IPS-20b (cell line): ENCODE measurements at regions not wholly inside any gene's neighbourhood (a gene's known extent, or its start where the extent isn't known, plus 50 kb on each side); places are given as distances from the start of the nearest gene placed in this dataset.

ENCODE experiments used
- H3K27ac ChIP-seq: one replicate; pipeline ENCODE4 v1.5.1; 2013; ENCODE audit warnings: low read length
- H3K27me3 ChIP-seq: 2 replicates; pipeline ENCODE4 v1.6.1; 2013; ENCODE audit warnings: mild to moderate bottlenecking, low read length, inconsistent platforms; ENCODE audit not compliant: insufficient read depth
- H3K36me3 ChIP-seq: 2 replicates; pipeline ENCODE4 v1.6.1; 2013; ENCODE audit warnings: low read depth, mild to moderate bottlenecking, inconsistent platforms, low read length, moderate library complexity; ENCODE audit not compliant: insufficient read depth
- H3K4me1 ChIP-seq: 2 replicates; pipeline ENCODE4 v1.6.1; 2013; ENCODE audit warnings: mild to moderate bottlenecking, control low read depth, inconsistent platforms, low read length, moderate library complexity; ENCODE audit not compliant: insufficient read depth
- H3K4me3 ChIP-seq: 2 replicates; pipeline ENCODE4 v1.5.1; 2013; ENCODE audit warnings: mild to moderate bottlenecking, low read length, inconsistent platforms
- H3K9ac ChIP-seq: 2 replicates; pipeline ENCODE4 v1.6.1; 2013; ENCODE audit warnings: low read depth, mild to moderate bottlenecking, inconsistent platforms, low read length, moderate library complexity
- H3K9me3 ChIP-seq: 2 replicates; pipeline ENCODE4 v1.6.1; 2013; ENCODE audit warnings: mild to moderate bottlenecking, low read depth, low read length, inconsistent platforms; ENCODE audit not compliant: insufficient read depth

GRCh38 chr10:123582084-123582989, 83.8 kb upstream of the GPR26 start:
- no peaks in the 10 kb centered on the region for H3K36me3 ChIP-seq
- H3K27ac ChIP-seq: no peak overlapping the region
- peaks cover 11% of the 10 kb centered on the region for H3K27me3 ChIP-seq
- H3K4me3 ChIP-seq: no peak overlapping the region
- peaks cover 10% of the 10 kb centered on the region; the same call in 1 of the 2 replicates for H3K4me1 ChIP-seq
- H3K9ac ChIP-seq: no peak overlapping the region
- no peaks in the 10 kb centered on the region for H3K9me3 ChIP-seq

DNA sequence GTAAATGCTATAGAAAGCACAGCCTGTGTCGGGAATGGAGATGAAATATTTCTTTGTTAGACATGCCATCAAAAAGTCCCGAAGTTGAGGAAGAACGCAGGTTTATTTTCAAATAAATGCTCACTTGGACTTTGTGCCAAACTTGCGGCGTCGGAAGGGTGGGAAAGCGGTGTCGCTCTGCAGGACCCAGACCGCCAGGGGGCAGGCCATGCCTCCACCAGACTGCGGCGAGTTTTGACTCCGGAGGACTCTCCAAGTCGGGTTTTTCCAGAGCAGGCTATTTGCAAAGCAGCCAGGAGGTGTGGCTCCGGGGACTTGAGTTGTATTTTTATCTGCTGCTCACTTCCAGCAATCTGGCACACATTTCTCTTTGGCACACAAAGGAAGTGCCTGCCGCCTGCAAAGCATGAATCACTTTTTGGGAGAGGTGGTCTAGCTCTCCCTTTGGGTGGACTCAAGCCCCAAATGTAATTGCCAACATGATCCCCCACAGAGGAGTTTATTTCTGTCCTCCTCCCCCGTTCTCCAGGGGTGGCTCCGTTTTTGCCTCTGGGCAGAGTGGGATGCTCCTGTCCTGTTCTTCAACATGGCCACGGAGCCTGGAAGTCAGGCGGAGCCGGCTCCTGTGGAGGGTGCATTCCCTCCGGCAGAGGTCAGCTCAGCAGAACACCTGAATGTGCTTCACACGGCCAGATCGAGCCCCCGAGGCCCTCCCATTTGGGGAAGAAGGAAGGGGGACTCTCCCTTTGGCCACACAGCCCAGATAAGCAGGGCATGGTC, 82.3 kb upstream of the GPR26 start:
- no peaks in the 10 kb centered on the region for H3K9me3 ChIP-seq
- no peak overlapping the region for H3K4me3 ChIP-seq
- H3K9ac ChIP-seq: peak overlapping the region; percentile 46; the same call in 1 of the 2 replicates
- no peak overlapping the region for H3K27ac ChIP-seq
- peaks cover 10% of the 10 kb centered on the region; the same call in 1 of the 2 replicates for H3K4me1 ChIP-seq
- H3K36me3 ChIP-seq: no peaks in the 10 kb centered on the region
- H3K27me3 ChIP-seq: peaks cover 11% of the 10 kb centered on the region

- H3K36me3 ChIP-seq: no peaks in the 10 kb centered on the region
- no peaks in the 10 kb centered on the region for H3K9me3 ChIP-seq
- peaks cover 11% of the 10 kb centered on the region for H3K27me3 ChIP-seq
- no peak overlapping the region for H3K4me3 ChIP-seq
- peaks cover 10% of the 10 kb centered on the region; the same call in 1 of the 2 replicates for H3K4me1 ChIP-seq
- H3K27ac ChIP-seq: no peak overlapping the region
- H3K9ac ChIP-seq: peak overlapping the region; percentile 46; the same call in 1 of the 2 replicates
Measured at GRCh38 chr10:123584419-123584775, 81.8 kb upstream of the GPR26 start.

GRCh38 chr10:123585477-123586445, 80.4 kb upstream of the GPR26 start:
- Histone ChIP-seq H3K27ac (no peak overlapping the region), H3K4me3 (no peak overlapping the region), H3K9me3 (no peaks in the 10 kb centered on the region), H3K36me3 (no peaks in the 10 kb centered on the region), H3K4me1 (peaks cover 10% of the 10 kb centered on the region; the same call in 1 of the 2 replicates), H3K9ac (no peak overlapping the region), H3K27me3 (peaks cover 11% of the 10 kb centered on the region)

- H3K27ac ChIP-seq: no peak overlapping the region
- peaks cover 10% of the 10 kb centered on the region; the same call in 1 of the 2 replicates for H3K4me1 ChIP-seq
- no peak overlapping the region for H3K4me3 ChIP-seq
- no peaks in the 10 kb centered on the region for H3K36me3 ChIP-seq
- no peak overlapping the region for H3K9ac ChIP-seq
- H3K27me3 ChIP-seq: peaks cover 11% of the 10 kb centered on the region
- H3K9me3 ChIP-seq: no peaks in the 10 kb centered on the region
Measured at GRCh38 chr10:123587110-123587509, 79.0 kb upstream of the GPR26 start.

DNA sequence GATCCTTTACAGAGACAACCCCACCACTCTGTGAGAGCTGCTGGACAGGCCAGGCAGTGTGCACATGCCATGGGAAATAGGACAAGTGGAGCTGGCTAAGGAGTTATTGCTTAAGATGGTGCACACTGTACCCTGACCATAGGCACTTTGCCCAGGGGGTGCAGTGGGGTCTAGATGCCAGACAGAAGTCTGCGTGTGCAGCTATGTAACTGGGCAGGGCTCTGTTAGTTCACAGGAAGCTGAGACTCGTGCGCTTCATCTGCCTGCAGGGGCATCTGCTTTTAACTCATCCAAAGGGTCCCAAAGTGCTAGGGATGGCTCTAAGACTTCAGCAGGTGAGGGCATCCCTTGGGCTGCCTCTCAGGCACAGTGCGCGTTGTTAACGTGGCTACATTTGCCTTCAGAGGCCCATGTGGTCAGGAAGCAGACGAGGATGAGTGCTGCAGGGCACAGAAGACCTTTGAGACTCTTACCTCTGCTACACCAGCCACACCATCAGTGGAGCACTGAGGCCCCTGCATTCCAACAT, 77.7 kb upstream of the GPR26 start:
- no peak overlapping the region for H3K9ac ChIP-seq
- no peaks in the 10 kb centered on the region for H3K36me3 ChIP-seq
- no peak overlapping the region for H3K27ac ChIP-seq
- peaks cover under 1% of the 10 kb centered on the region for H3K27me3 ChIP-seq
- no peaks in the 10 kb centered on the region for H3K9me3 ChIP-seq
- peaks cover 8% of the 10 kb centered on the region; the same call in 1 of the 2 replicates for H3K4me1 ChIP-seq
- H3K4me3 ChIP-seq: no peak overlapping the region

DNA sequence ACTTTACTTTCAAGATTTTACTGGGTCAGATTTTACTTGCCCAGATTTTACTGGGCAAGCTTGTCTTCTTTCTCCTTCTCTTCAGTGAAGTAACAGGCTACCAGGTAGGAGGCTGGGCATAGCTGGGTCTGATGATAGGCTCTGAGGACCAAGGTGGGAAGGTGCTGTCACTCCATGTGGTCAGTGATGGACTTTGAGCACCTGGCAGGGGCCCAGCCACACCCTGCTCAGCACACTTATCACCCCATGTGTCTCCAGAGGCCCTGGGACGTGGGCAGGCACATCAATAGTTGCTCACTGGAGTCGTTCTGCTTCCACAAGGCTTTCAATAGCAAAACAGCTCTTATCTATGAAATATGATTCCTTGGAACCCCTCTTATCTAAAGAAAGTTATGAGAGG, 70.5 kb upstream of the GPR26 start:
- Histone ChIP-seq H3K9me3 (no peaks in the 10 kb centered on the region), H3K4me3 (no peak overlapping the region), H3K4me1 (no peaks in the 10 kb centered on the region), H3K27ac (no peak overlapping the region), H3K36me3 (no peaks in the 10 kb centered on the region), H3K27me3 (no peaks in the 10 kb centered on the region), H3K9ac (no peak overlapping the region)

DNA sequence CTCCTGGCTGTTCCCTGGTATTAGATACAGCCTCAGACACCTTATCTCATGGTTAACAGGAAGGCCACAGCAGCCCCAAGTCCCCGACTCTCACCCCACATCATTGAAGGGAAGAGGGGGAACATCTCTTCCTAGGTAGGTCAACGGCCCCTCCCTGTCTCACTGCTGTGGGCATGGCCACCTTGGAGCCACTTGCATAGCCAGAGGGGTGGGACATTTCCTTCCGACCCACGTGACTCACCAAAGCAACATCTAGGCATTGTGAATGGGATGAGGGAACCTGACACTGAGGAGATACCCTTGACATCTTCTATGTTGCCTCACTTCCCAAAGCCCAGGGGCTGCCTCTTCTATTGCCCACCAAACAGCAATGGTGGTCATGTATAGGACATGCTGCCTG, 68.5 kb upstream of the GPR26 start:
- no peaks in the 10 kb centered on the region for H3K36me3 ChIP-seq
- H3K4me1 ChIP-seq: no peaks in the 10 kb centered on the region
- H3K9me3 ChIP-seq: no peaks in the 10 kb centered on the region
- H3K4me3 ChIP-seq: no peak overlapping the region
- no peak overlapping the region for H3K27ac ChIP-seq
- no peak overlapping the region for H3K9ac ChIP-seq
- H3K27me3 ChIP-seq: no peaks in the 10 kb centered on the region

GRCh38 chr10:123599366-123599849, 66.7 kb upstream of the GPR26 start:
- no peak overlapping the region for H3K4me3 ChIP-seq
- no peaks in the 10 kb centered on the region for H3K27me3 ChIP-seq
- no peaks in the 10 kb centered on the region for H3K9me3 ChIP-seq
- no peaks in the 10 kb centered on the region for H3K36me3 ChIP-seq
- H3K9ac ChIP-seq: no peak overlapping the region
- no peak overlapping the region for H3K27ac ChIP-seq
- no peaks in the 10 kb centered on the region for H3K4me1 ChIP-seq

- Histone ChIP-seq H3K27ac (no peak overlapping the region), H3K9me3 (no peaks in the 10 kb centered on the region), H3K27me3 (no peaks in the 10 kb centered on the region)
Measured at GRCh38 chr10:123600177-123600576, 66.0 kb upstream of the GPR26 start.

DNA sequence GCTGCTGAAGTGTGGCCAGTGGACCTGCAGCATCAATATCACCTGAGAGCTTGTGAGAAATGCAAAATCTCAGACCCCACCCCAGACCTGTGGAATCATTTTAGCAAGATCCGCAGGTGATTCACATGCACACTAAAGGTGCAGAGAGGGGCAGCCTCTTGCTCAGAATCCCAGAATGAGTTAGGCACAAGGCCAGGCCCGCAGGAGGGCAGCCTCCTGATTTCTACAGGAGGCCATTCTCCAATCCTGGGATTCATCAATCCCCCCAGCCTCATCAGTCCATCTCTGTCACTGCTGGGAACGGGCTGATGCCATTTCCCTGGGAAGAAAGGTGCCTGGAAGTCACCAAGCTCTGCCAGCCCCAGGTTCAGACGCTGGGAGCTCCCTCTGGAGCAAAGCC, 63.0 kb upstream of the GPR26 start:
- H3K4me1 ChIP-seq: peaks cover 27% of the 10 kb centered on the region; the same call in 1 of the 2 replicates
- no peak overlapping the region for H3K9ac ChIP-seq
- H3K9me3 ChIP-seq: no peaks in the 10 kb centered on the region
- H3K27ac ChIP-seq: no peak overlapping the region
- no peaks in the 10 kb centered on the region for H3K36me3 ChIP-seq
- no peak overlapping the region for H3K4me3 ChIP-seq
- H3K27me3 ChIP-seq: no peaks in the 10 kb centered on the region

More at GRCh38 chr10:123600177-123600576, 66.0 kb upstream of the GPR26 start:
- H3K4me1 ChIP-seq: peaks cover under 1% of the 10 kb centered on the region; the same call in 1 of the 2 replicates
- no peaks in the 10 kb centered on the region for H3K36me3 ChIP-seq
- H3K4me3 ChIP-seq: no peak overlapping the region
- H3K9ac ChIP-seq: no peak overlapping the region
